Vagina (tissue), 2 donors: ENCODE measurements at regions not wholly inside any gene's neighbourhood (a gene's known extent, or its start where the extent isn't known, plus 50 kb on each side); places are given as distances from the start of the nearest gene placed in this dataset.

ENCODE experiments used
- DNase-seq, 2 donors: peaks; one replicate each; pipeline ENCODE4 v3.0.0-alpha.2; 2017; ENCODE audit errors: extremely low spot score in 2 of 2
- H3K27ac ChIP-seq: fragments of 200-600 bp; sonication (generic); one replicate; pipeline ENCODE4 v1.5.1; 2019
- H3K27me3 ChIP-seq: fragments of 200-600 bp; sonication (generic); one replicate; pipeline ENCODE4 v1.5.1; 2019
- H3K36me3 ChIP-seq, 2 donors: fragments of 200-600 bp; sonication (generic); one replicate each; pipeline ENCODE4 v1.5.1; 2017 to 2019
- H3K4me1 ChIP-seq: fragments of 200-600 bp; sonication (generic); one replicate; pipeline ENCODE4 v1.5.1; 2019
- H3K4me3 ChIP-seq, 2 donors: fragments of 200-600 bp; sonication (generic); 1 replicate in 1 of 2; 2 replicates in 1 of 2; pipeline ENCODE4 v1.5.1; 2016 to 2019
- H3K9me3 ChIP-seq: fragments of 200-600 bp; sonication (generic); one replicate; pipeline ENCODE4 v1.5.1; 2019
- POLR2A ChIP-seq, 2 donors: fragments of 450-650 bp; IDR thresholded peaks; one replicate each; pipeline ENCODE4 v1.6.1; 2017; ENCODE audit warnings: antibody characterized with exemption in 2 of 2, mild to moderate bottlenecking in 2 of 2, moderate library complexity in 2 of 2
- POLR2AphosphoS5 ChIP-seq, 2 donors: sonication (generic); formaldehyde crosslinking; IDR thresholded peaks; one replicate each; pipeline ENCODE4 v1.9.0; 2017; ENCODE audit warnings: antibody characterized with exemption in 2 of 2, mild to moderate bottlenecking in 2 of 2, low read depth in 1 of 2; ENCODE audit not compliant: insufficient read depth in 1 of 2
- intact Hi-C: fragments of 100-400 bp; cut with DNase I; formaldehyde crosslinking; loops from one replicate; pipeline ENCODE4 v1.15.1; 2023
- TF ChIP-seq, protein P1 (sequence below), 3 experiments: fragments of 450-650 bp in 2 of 3; fragments of 200-600 bp in 1 of 3; sonication (generic) in 1 of 3; IDR thresholded peaks; one replicate each; pipeline ENCODE4 v1.5.1; 2017 to 2019; ENCODE audit warnings: antibody characterized with exemption in 3 of 3, mild to moderate bottlenecking in 2 of 3, moderate library complexity in 2 of 3

- Histone ChIP-seq H3K4me1 (peaks cover 6% of the 10 kb centered on the region), H3K4me3 (no peak overlapping the region), H3K9me3 (no peaks in the 10 kb centered on the region), H3K36me3 (no peaks in the 10 kb centered on the region), H3K27me3 (no peaks in the 10 kb centered on the region), H3K27ac (no peak overlapping the region)
- intact Hi-C loops, result no loop called here
- DNase-seq, result no peak
- TF ChIP-seq POLR2A (IDR thresholded peaks at IDR 0.05) (no peak), POLR2AphosphoS5 (IDR thresholded peaks at IDR 0.05; ENCODE audit: insufficient read depth in 1 of 2, low read depth in 1 of 2) (no peak)
- TF ChIP-seq, protein P1, sequence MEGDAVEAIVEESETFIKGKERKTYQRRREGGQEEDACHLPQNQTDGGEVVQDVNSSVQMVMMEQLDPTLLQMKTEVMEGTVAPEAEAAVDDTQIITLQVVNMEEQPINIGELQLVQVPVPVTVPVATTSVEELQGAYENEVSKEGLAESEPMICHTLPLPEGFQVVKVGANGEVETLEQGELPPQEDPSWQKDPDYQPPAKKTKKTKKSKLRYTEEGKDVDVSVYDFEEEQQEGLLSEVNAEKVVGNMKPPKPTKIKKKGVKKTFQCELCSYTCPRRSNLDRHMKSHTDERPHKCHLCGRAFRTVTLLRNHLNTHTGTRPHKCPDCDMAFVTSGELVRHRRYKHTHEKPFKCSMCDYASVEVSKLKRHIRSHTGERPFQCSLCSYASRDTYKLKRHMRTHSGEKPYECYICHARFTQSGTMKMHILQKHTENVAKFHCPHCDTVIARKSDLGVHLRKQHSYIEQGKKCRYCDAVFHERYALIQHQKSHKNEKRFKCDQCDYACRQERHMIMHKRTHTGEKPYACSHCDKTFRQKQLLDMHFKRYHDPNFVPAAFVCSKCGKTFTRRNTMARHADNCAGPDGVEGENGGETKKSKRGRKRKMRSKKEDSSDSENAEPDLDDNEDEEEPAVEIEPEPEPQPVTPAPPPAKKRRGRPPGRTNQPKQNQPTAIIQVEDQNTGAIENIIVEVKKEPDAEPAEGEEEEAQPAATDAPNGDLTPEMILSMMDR (IDR thresholded peaks at IDR 0.05), result no peak
Observed at GRCh38 chr4:30801876-30802275, 81.7 kb downstream of the PCDH7 start.

- no peak overlapping the region for H3K4me3 ChIP-seq
- DNase-seq, result no peak
- H3K4me1 ChIP-seq, result peaks cover 6% of the 10 kb centered on the region
- H3K36me3 ChIP-seq, result no peaks in the 10 kb centered on the region
- no peaks in the 10 kb centered on the region for H3K27me3 ChIP-seq
- intact Hi-C loops, result no loop called here
- TF ChIP-seq POLR2A (IDR thresholded peaks at IDR 0.05) (no peak), POLR2AphosphoS5 (IDR thresholded peaks at IDR 0.05; ENCODE audit: insufficient read depth in 1 of 2, low read depth in 1 of 2) (no peak)
- TF ChIP-seq, protein P1 (IDR thresholded peaks at IDR 0.05), result no peak
- no peaks in the 10 kb centered on the region for H3K9me3 ChIP-seq
- H3K27ac ChIP-seq, result no peak overlapping the region
Observed at GRCh38 chr4:30802622-30803323, 82.6 kb downstream of the PCDH7 start.

DNA sequence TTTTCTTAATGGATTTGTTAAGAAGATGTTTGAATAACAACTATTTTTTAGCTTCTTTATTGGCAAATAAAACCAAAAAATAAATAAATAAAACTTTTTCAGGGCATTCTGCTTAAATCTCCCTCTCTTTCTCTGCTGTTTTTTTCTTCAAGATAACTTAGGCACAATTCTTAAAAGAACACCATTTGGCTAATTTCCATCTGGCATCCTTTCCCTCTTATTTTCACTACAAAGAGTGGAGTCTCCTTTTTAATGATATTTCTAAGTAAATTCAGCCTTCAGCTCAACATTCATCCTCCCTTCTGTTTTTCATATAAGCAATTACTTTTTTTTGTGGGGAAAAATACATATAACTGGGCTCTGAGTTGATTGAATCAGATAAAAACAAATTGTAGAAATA, 88.1 kb downstream of the PCDH7 start:
- intact Hi-C loops, result no loop called here
- Histone ChIP-seq H3K27me3 (no peaks in the 10 kb centered on the region), H3K36me3 (no peaks in the 10 kb centered on the region), H3K9me3 (no peaks in the 10 kb centered on the region), H3K27ac (no peak overlapping the region), H3K4me3 (no peak overlapping the region), H3K4me1 (no peaks in the 10 kb centered on the region)
- DNase-seq, result no peak
- TF ChIP-seq POLR2A (IDR thresholded peaks at IDR 0.05), result no peak
- TF ChIP-seq POLR2AphosphoS5 (IDR thresholded peaks at IDR 0.05; ENCODE audit: insufficient read depth in 1 of 2, low read depth in 1 of 2), result no peak
- TF ChIP-seq, protein P1 (IDR thresholded peaks at IDR 0.05), result no peak

DNA sequence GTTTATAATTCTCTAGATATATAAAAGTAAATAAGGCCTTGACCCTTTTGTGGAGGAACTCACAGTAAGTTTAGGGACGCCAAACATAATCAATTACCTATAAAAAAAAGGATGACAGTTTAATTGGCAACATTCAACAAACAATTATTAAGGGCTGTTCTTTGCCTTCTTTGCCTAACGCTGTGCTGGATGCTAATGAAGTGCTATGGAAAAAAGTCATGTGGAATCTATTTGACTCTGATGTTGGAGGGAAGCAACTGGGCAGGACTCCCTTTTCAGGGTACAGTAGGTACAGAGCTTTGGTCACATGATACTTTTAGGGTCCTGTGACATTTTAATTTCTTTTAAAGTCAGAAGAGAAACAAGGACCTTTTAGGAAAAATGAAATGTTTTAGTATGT, 91.1 kb downstream of the PCDH7 start:
- Histone ChIP-seq H3K4me1 (no peaks in the 10 kb centered on the region), H3K27ac (no peak overlapping the region), H3K9me3 (no peaks in the 10 kb centered on the region), H3K36me3 (no peaks in the 10 kb centered on the region), H3K27me3 (no peaks in the 10 kb centered on the region), H3K4me3 (no peak overlapping the region)
- no peak for DNase-seq
- TF ChIP-seq, protein P1 (IDR thresholded peaks at IDR 0.05), result no peak
- no peak for TF ChIP-seq POLR2AphosphoS5 (IDR thresholded peaks at IDR 0.05; ENCODE audit: insufficient read depth in 1 of 2, low read depth in 1 of 2)
- TF ChIP-seq POLR2A (IDR thresholded peaks at IDR 0.05), result no peak
- intact Hi-C loops, result no loop called here

DNA sequence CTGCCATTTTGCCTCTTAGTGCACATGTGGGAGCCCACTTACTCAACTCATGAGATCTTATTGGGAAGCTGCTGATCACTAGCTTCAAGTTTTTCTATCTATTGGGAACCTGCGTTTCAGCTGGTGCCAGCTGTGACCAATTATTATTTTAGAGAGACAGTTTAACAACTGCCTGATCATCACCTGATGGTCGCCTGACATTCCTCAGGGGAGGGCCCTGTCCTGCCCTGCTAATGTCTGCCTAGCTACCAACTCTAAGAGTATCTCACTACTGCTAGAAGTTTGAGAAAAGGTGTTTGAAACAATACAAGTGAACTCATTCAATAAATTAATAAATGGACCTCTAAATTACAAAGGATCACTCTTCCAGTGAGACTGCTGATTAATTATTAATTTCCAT, 95.5 kb downstream of the PCDH7 start:
- DNase-seq, result no peak
- TF ChIP-seq POLR2AphosphoS5 (IDR thresholded peaks at IDR 0.05; ENCODE audit: insufficient read depth in 1 of 2, low read depth in 1 of 2) (no peak), POLR2A (IDR thresholded peaks at IDR 0.05) (no peak)
- TF ChIP-seq, protein P1 (IDR thresholded peaks at IDR 0.05), result no peak
- Histone ChIP-seq H3K9me3 (no peaks in the 10 kb centered on the region), H3K36me3 (no peaks in the 10 kb centered on the region), H3K27ac (no peak overlapping the region), H3K27me3 (no peaks in the 10 kb centered on the region), H3K4me1 (no peaks in the 10 kb centered on the region), H3K4me3 (no peak overlapping the region)
- intact Hi-C loops, result no loop called here
